ENCODE measurements at regions not wholly inside any gene's neighbourhood (a gene's known extent, or its start where the extent isn't known, plus 50 kb on each side); places are given as distances from the start of the nearest gene placed in this dataset.

- peak; percentile 92 for DNase-seq
- intact Hi-C loops (cut with DNase I): loop anchor here (2.0 kb wide), 2 partner anchors 443 to 509 kb away; no protein-coding TSS in a partner anchor
- Histone ChIP-seq H3K27ac (no peak overlapping the region), H3K27me3 (no peaks in the 10 kb centered on the region), H3K9me3 (no peaks in the 10 kb centered on the region), H3K9ac (ENCODE audit: low read depth in 2 of 2, low read length in 2 of 2) (peak overlapping the region in 1 of 2 donors; percentile 27), H3K36me3 (no peaks in the 10 kb centered on the region), H3K4me1 (no peaks in the 10 kb centered on the region), H3K4me3 (no peak overlapping the region)
- TF ChIP-seq, protein P1, sequence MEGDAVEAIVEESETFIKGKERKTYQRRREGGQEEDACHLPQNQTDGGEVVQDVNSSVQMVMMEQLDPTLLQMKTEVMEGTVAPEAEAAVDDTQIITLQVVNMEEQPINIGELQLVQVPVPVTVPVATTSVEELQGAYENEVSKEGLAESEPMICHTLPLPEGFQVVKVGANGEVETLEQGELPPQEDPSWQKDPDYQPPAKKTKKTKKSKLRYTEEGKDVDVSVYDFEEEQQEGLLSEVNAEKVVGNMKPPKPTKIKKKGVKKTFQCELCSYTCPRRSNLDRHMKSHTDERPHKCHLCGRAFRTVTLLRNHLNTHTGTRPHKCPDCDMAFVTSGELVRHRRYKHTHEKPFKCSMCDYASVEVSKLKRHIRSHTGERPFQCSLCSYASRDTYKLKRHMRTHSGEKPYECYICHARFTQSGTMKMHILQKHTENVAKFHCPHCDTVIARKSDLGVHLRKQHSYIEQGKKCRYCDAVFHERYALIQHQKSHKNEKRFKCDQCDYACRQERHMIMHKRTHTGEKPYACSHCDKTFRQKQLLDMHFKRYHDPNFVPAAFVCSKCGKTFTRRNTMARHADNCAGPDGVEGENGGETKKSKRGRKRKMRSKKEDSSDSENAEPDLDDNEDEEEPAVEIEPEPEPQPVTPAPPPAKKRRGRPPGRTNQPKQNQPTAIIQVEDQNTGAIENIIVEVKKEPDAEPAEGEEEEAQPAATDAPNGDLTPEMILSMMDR (IDR thresholded peaks at IDR 0.05): peak; percentile 71
These were observed 332.7 kb downstream of the DUSP6 start for GRCh38 chr12:89019439-89020120.

DNA sequence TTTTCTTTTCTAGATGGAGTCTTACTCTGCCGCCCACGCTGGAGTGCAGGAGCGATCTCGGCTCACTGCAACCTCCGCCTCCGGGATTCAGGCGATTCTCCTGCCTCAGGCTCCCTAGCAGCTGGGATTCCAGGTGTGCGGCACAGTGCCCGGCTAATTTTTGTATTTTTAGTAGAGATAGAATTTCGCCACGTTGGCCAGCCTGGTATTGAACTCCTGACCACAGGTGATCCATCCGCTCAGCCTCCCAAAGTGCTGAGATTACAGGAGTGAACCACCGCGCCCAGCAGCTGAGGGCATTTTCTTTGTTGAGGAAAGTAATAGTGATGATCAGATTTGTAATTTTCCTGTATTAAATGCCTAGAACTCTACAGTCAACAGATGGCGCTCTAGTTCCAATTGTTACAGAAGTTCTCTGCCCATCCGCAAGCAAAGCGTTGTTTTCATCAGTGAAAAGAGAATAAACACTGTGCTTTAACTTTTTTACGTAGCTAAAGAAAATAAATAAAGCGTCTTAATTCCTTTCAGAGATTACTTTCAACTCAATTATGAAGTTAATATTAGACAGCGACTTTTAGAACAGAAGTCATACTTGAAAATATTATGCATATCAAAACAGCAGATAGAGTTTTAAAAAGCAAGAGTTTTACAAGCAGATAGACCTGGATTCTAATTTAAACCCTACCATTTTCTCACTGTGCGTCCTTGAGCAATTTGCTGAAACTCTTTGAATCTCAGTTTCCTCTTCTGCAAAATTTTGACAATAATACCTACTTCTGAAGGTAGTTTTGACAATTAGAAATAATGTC is 335.1 kb downstream of the DUSP6 start:
- no peaks in the 10 kb centered on the region for H3K27me3 ChIP-seq
- no peaks in the 10 kb centered on the region for H3K36me3 ChIP-seq
- intact Hi-C loops (cut with DNase I): no loop called here
- TF ChIP-seq, protein P1 (IDR thresholded peaks at IDR 0.05): peak; percentile 70
- H3K27ac ChIP-seq: no peak overlapping the region
- H3K4me1 ChIP-seq: no peaks in the 10 kb centered on the region
- peak; percentile 42 for DNase-seq
- no peak overlapping the region for H3K9ac ChIP-seq (ENCODE audit: low read depth in 2 of 2, low read length in 2 of 2)
- H3K4me3 ChIP-seq: no peak overlapping the region
- no peaks in the 10 kb centered on the region for H3K9me3 ChIP-seq

- Histone ChIP-seq H3K36me3 (no peaks in the 10 kb centered on the region), H3K9ac (ENCODE audit: low read depth in 2 of 2, low read length in 2 of 2) (no peak overlapping the region), H3K27me3 (no peaks in the 10 kb centered on the region), H3K27ac (no peak overlapping the region), H3K4me3 (no peak overlapping the region), H3K9me3 (no peaks in the 10 kb centered on the region), H3K4me1 (no peaks in the 10 kb centered on the region)
- intact Hi-C loops (cut with DNase I): no loop called here
- no peak for DNase-seq
- TF ChIP-seq, protein P1 (IDR thresholded peaks at IDR 0.05): no peak
These were observed 336.9 kb downstream of the DUSP6 start for GRCh38 chr12:89015419-89015818.

DNA sequence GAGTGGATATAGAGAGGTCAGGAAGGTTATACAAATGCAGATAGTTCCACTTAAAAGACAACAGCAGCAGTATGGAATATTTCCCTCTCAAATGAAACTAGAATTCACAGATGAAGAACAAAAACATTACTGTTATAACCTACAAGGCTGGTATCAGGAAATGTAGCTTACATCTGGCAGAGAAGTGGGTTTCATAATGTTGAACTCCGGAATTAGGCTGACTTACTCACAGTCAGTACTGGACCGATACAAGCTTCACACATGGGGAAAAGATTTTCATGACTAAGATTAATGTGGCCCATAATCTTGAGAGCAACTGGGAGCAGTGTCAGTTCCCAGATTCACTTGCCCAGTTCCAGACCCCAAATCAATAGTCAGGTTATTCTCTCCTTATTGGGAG is 353.9 kb downstream of the DUSP6 start:
- TF ChIP-seq, protein P1 (IDR thresholded peaks at IDR 0.05): no peak
- no peaks in the 10 kb centered on the region for H3K36me3 ChIP-seq
- no peaks in the 10 kb centered on the region for H3K27me3 ChIP-seq
- H3K4me3 ChIP-seq: no peak overlapping the region
- no peak overlapping the region for H3K9ac ChIP-seq (ENCODE audit: low read depth in 2 of 2, low read length in 2 of 2)
- H3K27ac ChIP-seq: no peak overlapping the region
- DNase-seq: no peak
- no peaks in the 10 kb centered on the region for H3K4me1 ChIP-seq
- intact Hi-C loops (cut with DNase I): loop anchor here (10.0 kb wide), 1 partner anchor 844 kb away; no protein-coding TSS in a partner anchor
- no peaks in the 10 kb centered on the region for H3K9me3 ChIP-seq

DNA sequence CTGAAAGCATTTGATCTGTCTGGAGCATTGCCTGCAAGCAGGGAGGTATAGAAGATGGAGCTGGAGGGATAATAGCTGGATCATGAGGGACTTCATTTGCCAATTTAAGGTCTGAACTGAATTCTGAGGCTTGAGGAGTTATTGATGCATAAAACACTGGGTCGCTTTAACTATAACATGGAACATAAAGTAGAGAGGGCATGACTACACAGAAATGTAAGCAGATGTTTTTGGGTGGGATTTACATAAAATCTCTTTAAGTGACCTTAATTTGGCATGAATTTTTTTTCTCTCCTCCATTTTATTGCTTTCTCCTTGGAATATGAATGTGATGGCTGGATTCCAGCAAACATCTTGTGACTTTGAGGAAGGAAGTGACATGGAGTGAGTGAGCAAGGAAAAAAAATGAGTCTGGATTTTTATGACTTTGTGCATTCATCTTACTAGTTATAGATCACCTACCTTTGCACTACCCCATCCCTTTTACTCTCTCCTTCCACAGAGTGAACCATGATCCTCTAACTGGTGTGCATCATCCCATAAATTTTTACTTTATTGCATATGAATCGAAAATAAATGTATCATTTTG is 356.0 kb downstream of the DUSP6 start:
- Histone ChIP-seq H3K27me3 (no peaks in the 10 kb centered on the region), H3K27ac (no peak overlapping the region), H3K9me3 (no peaks in the 10 kb centered on the region), H3K4me1 (no peaks in the 10 kb centered on the region), H3K36me3 (no peaks in the 10 kb centered on the region), H3K4me3 (no peak overlapping the region), H3K9ac (ENCODE audit: low read depth in 2 of 2, low read length in 2 of 2) (no peak overlapping the region)
- intact Hi-C loops (cut with DNase I): loop anchor here (10.0 kb wide), 1 partner anchor 841 kb away; no protein-coding TSS in a partner anchor
- TF ChIP-seq, protein P1 (IDR thresholded peaks at IDR 0.05): no peak
- DNase-seq: no peak

Measured in colonic mucosa (tissue), 4 donors.